ENCODE measurements at regions not wholly inside any gene's neighbourhood (a gene's known extent, or its start where the extent isn't known, plus 50 kb on each side); places are given as distances from the start of the nearest gene placed in this dataset.
A peak's percentile ranks its signal among the peaks of the same experiment; 100 is the strongest.

DNA sequence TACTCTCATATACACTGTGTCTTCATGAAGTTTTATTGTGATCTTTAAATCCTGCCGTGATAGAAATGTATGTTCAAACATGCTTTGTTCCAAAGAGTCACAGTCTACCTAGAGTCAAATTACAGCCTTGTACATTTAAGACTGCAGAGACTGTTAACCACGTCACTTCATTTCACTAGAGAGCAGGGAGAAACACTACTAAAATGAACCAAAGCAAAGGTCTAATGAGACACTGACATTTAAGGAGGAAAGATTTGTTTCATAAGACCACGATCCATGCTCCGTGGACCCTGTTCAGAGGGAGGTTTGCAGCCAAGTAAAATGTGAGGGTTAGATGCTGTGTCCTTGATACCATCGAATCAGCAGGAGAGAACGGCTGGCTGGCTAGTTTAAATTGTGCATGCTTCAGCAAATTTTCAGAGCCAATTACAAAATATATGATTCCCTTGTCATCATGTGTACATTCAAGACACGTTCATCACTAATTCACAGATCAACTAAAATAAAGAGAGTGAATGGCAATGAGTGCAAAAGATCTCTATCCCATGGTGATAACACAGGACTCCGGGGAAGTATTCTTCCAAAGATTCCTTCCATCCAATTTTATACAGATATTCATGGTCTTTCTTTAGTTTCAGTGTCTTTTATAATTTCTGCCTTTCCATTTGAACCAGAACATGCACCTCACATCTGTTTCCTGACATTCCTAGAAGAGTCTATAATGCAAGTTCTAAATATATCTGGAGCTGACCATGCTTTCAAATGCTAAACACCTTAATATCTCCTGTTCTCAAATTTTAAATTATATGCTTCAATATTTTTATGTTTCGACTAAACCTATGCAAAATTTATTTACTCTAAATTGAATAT is 960.9 kb upstream of the FAT3 start:
- no peaks in the 10 kb centered on the region for H3K36me3 ChIP-seq (ENCODE audit: insufficient read depth, low read length, poor library complexity, severe bottlenecking)
- intact Hi-C loops (cut with micrococcal nuclease; ENCODE audit: unreplicated experiment) = no loop called here
- H3K27ac ChIP-seq (ENCODE audit: low read depth, low read length, poor library complexity, severe bottlenecking) = no peak overlapping the region
- H3K9me3 ChIP-seq (ENCODE audit: low read depth, low read length, poor library complexity, severe bottlenecking) = no peaks in the 10 kb centered on the region
- ChIA-PET CTCF (no interaction called here), POLR2A (ENCODE audit: low non-redundant PET) (no interaction called here)
- TF ChIP-seq CTCF (conservative IDR thresholded peaks at IDR 0.05; ENCODE audit: low read depth, low read length) (no peak), EZH2 (IDR thresholded peaks at IDR 0.05; ENCODE audit: borderline replicate concordance, low read depth, low read length, poor library complexity, severe bottlenecking) (no peak)
- H3K4me3 ChIP-seq (ENCODE audit: low read depth, low read length, poor library complexity, severe bottlenecking) = no peak overlapping the region
- DNase-seq (ENCODE audit: low spot score) = no peak
- BruUV-seq (replicated peaks) = no TSS peak
- H3K27me3 ChIP-seq (replicated peaks; ENCODE audit: insufficient read depth, low read depth, low read length, poor library complexity) = no peaks in the 10 kb centered on the region
- peaks cover 8% of the 10 kb centered on the region for H3K4me1 ChIP-seq (ENCODE audit: insufficient read depth, low read length, poor library complexity, severe bottlenecking)

GRCh38 chr11:91261513-91261912 is 963.1 kb upstream of the FAT3 start:
- no peaks in the 10 kb centered on the region for H3K27me3 ChIP-seq (replicated peaks; ENCODE audit: insufficient read depth, low read depth, low read length, poor library complexity)
- DNase-seq (ENCODE audit: low spot score) = no peak
- no peaks in the 10 kb centered on the region for H3K9me3 ChIP-seq (ENCODE audit: low read depth, low read length, poor library complexity, severe bottlenecking)
- H3K4me1 ChIP-seq (ENCODE audit: insufficient read depth, low read length, poor library complexity, severe bottlenecking) = no peaks in the 10 kb centered on the region
- no peak overlapping the region for H3K27ac ChIP-seq (ENCODE audit: low read depth, low read length, poor library complexity, severe bottlenecking)
- ChIA-PET CTCF (no interaction called here), POLR2A (ENCODE audit: low non-redundant PET) (no interaction called here)
- BruUV-seq (replicated peaks) = no TSS peak
- intact Hi-C loops (cut with micrococcal nuclease; ENCODE audit: unreplicated experiment) = no loop called here
- no peak overlapping the region for H3K4me3 ChIP-seq (ENCODE audit: low read depth, low read length, poor library complexity, severe bottlenecking)
- H3K36me3 ChIP-seq (ENCODE audit: insufficient read depth, low read length, poor library complexity, severe bottlenecking) = no peaks in the 10 kb centered on the region
- TF ChIP-seq EZH2 (IDR thresholded peaks at IDR 0.05; ENCODE audit: borderline replicate concordance, low read depth, low read length, poor library complexity, severe bottlenecking) (no peak), CTCF (conservative IDR thresholded peaks at IDR 0.05; ENCODE audit: low read depth, low read length) (peak; percentile 42)

DNA sequence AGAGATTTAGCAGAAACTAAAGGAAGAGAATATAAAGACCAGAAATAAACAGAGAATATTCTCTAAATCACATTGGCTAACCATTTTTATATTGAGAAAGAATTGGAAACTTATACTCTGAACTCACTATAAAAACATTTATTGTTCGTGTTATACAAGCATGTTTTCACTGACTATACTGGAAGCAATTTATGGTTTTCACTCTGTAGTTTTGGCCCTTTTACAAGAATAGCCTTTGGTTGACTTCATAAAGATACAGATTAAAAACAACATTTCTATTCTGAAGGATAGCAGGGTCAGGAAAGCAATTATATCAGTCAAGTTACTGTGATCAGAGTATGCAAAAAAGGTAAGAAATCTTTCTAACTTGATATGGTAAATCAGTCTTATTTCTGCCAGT is 965.7 kb upstream of the FAT3 start:
- Histone ChIP-seq H3K36me3 (ENCODE audit: insufficient read depth, low read length, poor library complexity, severe bottlenecking) (no peaks in the 10 kb centered on the region), H3K27ac (ENCODE audit: low read depth, low read length, poor library complexity, severe bottlenecking) (no peak overlapping the region), H3K4me1 (ENCODE audit: insufficient read depth, low read length, poor library complexity, severe bottlenecking) (no peaks in the 10 kb centered on the region), H3K4me3 (ENCODE audit: low read depth, low read length, poor library complexity, severe bottlenecking) (no peak overlapping the region), H3K27me3 (replicated peaks; ENCODE audit: insufficient read depth, low read depth, low read length, poor library complexity) (no peaks in the 10 kb centered on the region), H3K9me3 (ENCODE audit: low read depth, low read length, poor library complexity, severe bottlenecking) (no peaks in the 10 kb centered on the region)
- DNase-seq (ENCODE audit: low spot score) = no peak
- intact Hi-C loops (cut with micrococcal nuclease; ENCODE audit: unreplicated experiment) = no loop called here
- no TSS peak for BruUV-seq (replicated peaks)
- ChIA-PET CTCF (no interaction called here), POLR2A (ENCODE audit: low non-redundant PET) (no interaction called here)
- TF ChIP-seq EZH2 (IDR thresholded peaks at IDR 0.05; ENCODE audit: borderline replicate concordance, low read depth, low read length, poor library complexity, severe bottlenecking) (no peak), CTCF (conservative IDR thresholded peaks at IDR 0.05; ENCODE audit: low read depth, low read length) (no peak)
